ENCODE measurements at regions not wholly inside any gene's neighbourhood (a gene's known extent, or its start where the extent isn't known, plus 50 kb on each side); places are given as distances from the start of the nearest gene placed in this dataset.

- TF ChIP-seq CTCF (conservative IDR thresholded peaks at IDR 0.05) (no peak), ZFX (IDR thresholded peaks at IDR 0.05) (no peak)
Measured at GRCh38 chr1:34415140-34415539, 238.4 kb downstream of the C1orf94 start.
